Activated CD4-positive, alpha-beta T cell treated with anti-CD3 and anti-CD28 coated beads for 4 hours (primary cell): ENCODE measurements at regions not wholly inside any gene's neighbourhood (a gene's known extent, or its start where the extent isn't known, plus 50 kb on each side); places are given as distances from the start of the nearest gene placed in this dataset.
"Not testable (repeated sequence)": the region's sequence is repeated elsewhere in the genome, so short reads cannot be mapped to it uniquely, and the experiment has no call there.

ENCODE experiments used
- DNase-seq, 2 donors: peaks; one replicate each; pipeline ENCODE4 v3.0.0-alpha.2; 2020

DNA sequence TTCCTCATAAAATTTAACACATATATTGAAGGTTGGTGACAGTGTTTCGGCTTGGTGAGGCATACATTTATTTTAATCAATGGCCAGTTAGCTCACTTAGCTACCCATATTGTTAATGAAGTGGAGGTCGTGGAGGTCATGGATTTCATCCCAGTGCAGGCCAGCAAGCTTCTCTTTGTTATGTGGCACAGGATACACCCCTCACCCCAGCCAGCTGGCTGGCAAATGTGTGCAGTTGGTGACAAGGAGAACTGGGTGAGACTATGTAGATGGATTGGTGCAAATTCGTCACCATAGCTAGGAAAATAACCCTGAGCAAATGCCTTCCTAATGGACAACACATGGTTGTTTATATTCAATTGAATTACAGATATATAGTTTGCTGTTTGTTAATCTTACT, 50.5 kb upstream of the FOXP2 start:
- DNase-seq = no peak

DNA sequence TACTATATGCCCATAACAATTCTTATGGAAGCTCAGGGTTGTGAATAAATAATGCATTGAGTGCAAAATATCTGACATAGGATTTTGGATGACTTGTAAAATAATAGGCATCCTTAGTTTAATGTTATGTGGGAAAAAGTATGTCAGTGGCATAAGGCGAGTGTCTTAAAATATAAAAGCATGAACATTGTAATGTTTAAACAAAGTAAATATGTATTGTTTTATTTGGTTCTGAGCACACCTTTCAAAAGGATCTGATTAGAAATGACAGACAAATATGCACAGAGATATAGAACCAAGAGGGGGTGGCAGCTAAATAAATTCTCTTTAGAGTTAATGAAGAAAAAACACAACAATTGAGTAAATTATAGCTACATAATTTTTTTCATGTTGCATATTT, 51.3 kb upstream of the FOXP2 start:
- no peak for DNase-seq

DNA sequence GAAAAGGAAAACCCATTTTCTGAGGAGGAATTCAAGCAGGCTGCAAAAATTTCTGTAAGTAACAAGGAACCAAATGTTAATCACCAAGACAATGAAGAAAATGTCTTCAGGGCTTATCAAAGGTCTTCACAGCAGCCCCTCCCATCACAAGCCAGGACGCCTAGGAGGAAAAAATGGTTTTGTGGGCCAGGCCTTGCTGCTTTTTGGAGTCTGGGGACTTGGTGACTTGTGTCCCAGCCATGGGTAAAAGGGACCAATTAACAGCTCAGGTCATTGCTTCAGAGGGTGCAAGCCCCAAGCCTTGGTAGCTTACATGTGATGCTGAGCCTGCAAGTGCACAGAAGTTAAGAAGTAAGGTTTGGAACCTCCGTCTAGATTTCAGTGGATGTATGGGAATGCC, 55.7 kb upstream of the FOXP2 start:
- no peak for DNase-seq

DNA sequence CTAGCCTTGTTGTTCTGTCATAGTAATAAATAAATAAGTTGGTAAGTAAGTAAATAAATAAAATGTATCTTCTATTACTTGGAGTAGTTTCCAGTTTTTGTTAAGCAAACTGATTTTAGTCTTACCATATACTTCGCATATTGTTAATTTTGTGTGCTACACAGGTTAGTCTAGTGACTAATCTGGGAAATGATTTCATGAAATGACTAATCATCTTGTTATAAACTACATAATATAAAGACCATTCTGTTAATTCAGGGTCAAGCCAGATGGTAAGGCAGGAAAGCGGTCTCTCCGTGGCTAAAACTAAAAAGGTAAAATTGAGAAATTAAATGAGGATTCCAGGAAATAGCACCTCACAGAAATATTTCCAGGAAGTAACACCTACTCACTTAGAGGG, 58.5 kb upstream of the FOXP2 start:
- no peak for DNase-seq

DNA sequence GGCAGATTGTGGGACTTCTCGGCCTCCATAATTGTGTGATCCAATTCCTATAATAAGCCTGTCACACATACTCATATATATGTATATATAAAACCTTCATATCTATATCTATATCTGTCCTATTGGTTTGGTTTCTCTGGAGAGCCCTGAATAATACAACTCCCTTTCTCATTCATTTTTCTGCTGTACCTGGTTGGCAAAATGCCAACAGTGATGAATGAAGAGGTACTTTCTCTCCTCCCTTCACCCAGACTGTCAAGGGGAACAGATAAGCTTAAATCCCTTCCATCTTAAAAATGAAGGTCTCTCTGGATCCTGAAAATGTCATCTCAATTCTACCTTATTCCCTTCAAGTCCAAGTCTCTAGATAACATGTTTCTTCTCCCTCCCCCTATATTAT, 60.3 kb upstream of the FOXP2 start:
- no peak for DNase-seq

DNA sequence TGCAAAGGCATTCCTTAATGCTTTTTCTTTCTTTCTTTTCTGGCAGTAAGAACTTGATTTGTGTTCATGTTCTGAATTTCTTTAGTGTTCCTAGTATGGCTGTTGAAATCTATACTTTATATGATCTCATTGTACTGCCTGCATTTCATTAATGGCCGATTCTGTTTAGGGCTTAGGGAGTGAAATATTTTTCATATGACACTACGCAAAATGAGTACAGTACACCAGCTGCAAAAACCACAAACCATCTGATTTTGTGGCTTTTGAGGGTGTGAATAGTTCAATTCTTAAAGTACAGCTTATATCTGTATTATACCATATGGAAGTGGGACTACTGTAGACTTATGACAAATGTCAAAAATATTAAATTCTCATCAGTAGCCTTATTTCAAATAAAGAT, 69.1 kb upstream of the FOXP2 start:
- no peak for DNase-seq

DNA sequence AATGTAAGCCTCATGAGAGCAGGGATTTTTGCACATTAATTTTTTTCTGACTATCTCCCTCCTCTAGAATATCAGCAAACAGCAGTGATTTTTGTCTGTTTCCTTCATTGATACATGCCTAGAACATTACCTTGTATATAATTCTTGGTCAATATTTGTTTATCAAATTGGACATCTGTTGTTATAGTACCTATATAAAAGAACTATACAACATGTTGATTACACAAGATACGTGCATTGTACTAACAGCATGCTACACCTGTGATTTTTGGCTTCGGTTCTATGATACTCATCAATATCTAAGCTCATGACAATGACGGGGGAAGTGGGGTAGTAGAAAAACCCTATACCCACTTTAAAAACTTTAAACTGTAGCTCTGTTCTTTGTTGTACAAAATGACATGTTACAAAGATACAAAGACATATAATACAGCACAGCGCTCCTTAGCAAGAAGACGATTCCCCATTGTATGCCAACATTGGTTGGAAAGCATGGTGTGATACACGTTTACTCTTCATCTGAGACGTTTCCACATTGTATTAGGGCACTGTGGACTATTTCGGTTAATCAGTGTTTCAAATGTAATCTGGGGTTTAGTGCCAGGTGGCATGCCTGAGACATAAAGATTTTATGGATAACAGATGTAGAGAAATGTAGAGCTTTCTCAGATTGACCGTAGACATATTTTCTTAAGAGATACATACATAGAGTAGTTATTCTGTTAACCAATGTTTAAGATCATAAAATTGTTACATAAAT, 70.5 kb upstream of the FOXP2 start:
- no peak for DNase-seq

DNA sequence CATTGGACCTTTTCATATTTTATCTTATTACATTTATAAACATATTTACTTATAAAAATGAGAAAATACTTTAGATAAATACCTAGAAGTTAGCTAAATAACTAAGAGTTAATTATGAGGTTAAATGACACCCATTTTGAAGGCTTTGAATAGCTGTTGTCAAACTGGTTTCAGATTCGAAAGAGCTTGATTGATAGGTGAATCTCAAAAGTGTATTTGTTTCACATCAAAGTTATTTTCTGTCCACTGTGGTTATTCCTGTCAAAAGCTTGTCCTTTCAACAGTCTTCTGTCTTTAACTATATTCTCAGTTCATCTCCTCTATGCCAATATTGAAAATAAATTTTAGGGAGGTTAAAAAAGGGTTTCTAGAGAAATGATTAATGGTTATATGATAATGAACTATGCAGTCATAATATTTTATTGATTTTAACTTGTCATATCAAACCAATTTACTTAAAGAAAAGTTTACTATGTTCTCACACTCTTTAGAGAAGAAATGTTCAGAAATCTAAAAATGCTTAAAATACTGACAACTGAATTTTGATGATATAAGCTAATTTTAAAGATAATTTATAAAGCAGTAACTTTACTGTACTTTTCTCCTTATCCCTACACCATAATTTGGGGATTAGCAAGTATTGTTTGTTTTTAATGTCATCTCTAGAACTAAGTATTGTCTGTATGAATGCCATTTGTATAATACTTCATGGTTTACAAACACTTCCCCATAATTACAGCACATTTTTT, 72.0 kb upstream of the FOXP2 start:
- DNase-seq = no peak

DNA sequence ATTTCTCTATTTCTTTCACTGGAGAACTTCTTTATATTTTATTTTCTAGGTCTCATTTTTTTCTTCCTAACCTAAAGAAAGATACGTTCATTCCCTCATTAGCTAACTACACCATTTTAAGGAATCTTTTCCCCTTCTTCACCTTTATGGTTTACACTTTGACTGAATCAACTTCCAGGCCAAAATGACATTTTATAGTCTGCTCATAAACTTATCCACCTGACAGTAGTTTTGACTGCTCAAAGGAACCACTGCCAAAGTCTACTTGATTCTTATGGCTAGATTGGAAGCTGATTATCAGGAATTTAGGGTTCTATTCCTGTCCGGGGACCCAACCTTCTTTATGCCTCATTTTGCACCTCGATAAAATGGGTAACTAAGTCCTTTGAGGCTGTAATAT, 73.0 kb upstream of the FOXP2 start:
- no peak for DNase-seq

DNA sequence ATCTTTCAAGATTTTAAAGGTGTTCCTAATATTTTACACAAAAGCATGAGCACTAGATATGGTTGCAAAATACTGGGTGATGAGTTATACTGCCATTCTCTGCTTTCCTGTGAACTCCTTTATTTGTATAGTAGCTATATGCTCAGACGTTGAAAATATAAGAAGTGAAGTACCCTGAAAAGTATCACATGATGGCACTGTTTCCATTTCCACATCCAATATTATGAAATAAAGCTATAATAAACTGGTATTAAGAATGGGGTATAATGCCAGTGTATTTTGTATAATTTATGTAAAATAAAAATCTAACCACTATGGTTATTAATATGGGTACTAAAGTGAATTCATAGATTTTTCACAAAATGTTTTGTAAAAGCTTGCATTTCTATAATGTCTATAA, 79.6 kb upstream of the FOXP2 start:
- DNase-seq = no peak

DNA sequence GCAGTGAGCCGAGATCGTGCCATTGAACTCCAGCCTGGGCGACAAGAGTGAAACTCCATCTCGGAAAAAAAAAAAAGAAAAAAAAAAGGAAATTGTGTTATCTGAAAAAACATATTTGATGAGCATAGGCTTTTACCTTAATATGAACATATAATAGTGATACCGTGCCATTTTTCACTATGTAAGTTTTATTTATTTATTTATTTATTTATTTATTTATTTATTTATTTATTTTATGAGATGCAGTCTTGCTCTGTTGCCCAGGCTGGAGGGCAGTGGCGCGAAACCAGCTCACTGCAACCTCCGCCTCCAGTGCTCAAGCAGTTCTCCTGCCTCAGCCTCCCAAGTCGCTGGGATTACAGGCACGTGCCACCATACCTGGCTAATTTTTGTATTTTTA, 85.2 kb upstream of the FOXP2 start:
- DNase-seq = not testable (repeated sequence)

DNA sequence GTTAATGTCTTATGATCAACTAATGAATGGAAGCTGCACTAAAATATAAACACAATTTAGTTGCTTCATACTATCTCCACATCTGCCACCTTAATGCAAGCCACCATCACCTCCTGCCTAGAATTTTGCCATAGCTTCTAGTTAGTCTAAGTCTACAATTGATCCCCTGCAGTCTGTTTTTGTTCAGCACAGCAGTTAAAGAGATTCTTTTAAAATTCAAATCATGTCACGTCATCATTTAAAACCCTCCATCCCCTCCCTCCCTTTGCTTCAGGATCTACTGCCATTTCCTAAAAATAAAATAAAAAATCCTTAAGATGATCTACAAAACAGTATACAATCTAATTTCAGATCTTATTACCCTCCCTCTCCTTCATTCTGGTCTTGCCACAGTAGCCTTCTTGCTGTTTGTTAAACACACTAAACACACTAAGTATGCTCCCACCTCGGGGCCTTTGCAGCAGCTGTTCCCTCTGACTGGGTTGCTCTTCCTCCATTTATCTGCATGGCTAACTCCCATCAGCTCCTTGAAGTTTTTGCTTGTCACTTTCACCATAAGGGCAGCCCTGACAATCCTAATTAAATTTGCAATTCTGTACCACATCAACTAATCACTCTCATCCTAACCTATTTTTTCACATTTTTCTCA, 97.0 kb upstream of the FOXP2 start:
- no peak for DNase-seq

DNA sequence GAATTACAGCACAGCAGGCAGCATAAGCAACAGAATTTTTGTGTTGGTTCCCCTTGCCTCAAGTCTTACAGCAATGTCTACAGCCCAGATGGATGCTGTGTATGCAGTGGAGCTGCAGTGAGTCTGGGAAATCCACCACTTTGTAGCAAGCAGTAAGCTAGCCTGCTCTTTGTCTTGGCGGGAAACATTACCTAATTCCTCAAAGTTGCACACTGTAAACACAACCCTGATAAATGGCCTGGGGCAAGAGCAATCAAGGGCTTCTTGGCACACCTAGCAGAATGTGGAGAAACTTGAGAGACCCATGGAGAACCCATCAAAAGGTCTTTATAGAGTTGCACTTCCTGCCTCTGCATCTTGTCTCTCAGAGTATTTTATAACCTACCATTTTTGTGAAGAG, 102.0 kb upstream of the FOXP2 start:
- no peak for DNase-seq

DNA sequence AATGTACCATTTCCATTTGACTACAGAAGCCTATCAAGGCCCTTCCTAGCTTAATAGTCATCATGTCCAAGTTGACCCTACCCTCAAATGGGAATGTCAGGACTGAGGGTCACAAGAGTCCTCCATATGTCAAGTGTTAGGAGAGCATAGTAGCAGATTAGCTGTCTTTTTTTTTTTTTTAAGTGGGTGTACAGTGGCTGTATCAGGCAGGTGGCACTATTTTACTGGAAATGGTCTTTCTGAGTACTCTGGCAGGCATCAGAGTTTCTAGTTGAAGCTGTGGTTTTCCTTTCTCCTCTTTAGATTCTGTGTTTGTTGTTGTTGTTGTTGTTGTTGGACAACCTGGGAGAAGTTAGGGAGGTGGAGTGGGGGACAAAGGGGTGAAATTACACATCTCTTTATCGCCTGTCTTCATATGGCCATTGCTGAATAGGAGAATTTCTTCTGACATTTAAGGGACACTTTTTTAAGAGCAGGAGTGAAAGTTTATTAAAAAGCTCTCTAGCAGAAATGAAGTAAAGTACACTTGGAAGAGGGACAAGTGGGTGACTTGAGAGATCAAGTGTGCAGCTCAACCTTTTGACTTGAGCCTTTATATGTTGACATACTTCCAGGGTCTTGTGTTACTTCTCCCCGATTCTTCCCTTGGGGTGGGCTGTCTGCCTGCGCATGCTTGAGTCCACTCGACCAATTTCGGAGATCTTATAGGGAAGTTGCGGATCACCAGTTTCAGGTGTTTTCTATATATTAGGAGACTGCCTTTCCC, 104.1 kb upstream of the FOXP2 start:
- DNase-seq = no peak

DNA sequence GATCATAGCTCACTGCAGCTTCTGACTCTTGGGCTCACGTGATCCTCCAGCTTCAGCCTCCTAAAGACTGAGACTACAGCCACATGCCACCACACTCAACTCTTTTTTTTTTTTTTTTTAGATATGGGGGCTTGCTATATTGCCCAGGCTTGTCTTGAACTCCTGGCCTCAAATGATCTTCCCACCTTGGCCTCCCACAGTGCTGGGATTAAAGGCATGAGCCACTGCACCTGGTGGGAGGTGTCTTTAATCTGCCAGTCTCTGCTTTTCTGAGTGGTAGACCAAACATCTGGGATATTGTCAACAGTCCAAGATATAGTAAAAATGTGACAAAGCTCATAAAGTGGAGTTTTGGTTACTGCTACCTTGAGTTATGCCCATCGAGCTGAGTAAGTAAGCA, 104.9 kb upstream of the FOXP2 start:
- DNase-seq = no peak

DNA sequence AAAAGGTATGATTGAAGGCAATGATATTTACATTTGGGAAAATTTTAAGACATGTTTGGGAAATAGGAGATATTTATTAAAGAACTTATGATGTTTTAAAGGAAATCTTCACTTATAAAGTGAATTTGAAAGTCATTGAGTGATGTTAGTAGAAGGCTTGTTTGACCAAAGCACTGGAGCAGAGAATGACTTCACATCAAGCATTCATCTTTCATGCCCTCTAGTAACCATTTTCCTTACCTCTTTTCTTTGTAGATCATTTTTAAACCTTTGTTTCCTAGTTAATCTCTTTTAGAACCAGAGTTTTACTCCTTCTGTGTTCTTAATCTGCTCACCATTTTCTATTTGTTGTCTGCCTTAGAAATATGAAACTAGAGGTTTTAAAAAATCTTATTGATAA, 111.3 kb upstream of the FOXP2 start:
- no peak for DNase-seq

DNA sequence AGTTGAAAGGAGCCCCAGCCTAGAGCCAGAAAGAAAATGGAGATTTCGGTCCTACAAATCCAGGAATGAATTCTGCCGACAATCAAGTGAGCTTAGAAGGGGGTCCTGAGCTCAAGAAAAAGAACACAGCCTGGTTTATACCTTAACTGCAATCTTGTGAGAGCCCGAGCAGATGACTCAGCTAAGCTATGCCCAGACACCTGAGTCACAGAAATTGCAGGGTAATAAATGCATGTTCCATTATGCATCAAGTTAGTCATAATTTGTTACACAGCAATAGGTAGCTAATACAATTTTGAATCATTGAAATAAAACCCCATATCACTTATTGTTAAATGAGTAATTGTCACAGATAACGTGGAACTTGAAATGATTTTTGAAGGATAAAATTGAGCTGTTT, 111.8 kb upstream of the FOXP2 start:
- no peak for DNase-seq

DNA sequence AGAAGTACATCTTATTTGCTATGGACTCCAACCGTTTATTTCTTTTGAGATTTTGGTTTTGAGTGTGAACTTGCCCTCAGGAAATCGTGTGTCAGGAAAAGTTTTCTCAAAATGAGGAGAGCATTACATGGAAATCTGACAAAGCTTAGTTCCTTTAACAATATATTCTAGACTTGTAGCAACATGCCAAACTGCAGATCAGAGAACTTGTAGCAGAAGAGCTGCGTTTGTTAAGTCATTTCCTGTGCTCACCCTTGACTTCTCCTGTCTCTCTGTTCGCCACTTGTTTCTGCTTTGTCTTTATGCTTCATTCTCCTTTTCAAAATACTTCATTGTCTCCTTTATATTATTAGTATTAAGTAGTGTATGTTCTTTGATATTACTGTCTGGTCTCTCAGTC, 116.6 kb upstream of the FOXP2 start:
- no peak for DNase-seq

DNA sequence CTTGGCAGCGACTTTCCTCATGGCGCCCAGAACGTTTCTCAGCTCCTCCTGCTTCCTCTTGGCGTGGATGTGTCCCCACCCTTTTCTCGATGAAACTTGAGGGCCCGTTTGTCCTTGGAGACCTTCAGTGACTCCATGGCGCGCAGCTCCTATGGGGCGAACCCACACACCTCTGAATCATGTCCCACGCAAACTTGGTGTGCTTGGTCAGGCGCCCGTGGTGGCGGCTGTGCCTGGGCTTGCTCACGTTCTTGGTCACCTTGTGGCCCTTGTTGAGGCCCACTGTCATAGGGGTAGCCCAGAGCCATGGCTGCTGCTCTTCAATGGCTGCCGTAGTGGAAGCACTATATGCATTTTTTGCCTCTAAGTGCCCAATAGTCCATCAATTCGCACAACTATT, 117.5 kb upstream of the FOXP2 start:
- no peak for DNase-seq

DNA sequence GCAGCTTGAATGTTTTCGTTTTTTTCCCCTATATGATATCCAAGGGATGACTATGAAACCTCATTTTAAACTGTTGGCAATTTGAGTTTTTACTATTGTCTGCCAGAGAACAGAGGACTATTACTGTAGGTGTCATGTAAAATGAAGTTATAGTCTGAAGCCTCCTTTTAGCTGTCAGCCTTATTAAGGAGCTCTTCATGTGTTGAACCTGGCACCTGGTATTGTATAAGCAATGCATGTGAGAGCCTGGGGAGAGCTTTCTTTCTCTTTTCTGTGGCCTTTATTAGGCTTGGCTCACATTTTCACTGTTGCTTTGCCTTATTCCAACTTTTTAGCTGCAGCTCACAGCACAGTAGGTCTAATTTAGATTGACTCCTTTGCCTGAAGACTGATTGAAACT, 119.1 kb upstream of the FOXP2 start:
- no peak for DNase-seq

DNA sequence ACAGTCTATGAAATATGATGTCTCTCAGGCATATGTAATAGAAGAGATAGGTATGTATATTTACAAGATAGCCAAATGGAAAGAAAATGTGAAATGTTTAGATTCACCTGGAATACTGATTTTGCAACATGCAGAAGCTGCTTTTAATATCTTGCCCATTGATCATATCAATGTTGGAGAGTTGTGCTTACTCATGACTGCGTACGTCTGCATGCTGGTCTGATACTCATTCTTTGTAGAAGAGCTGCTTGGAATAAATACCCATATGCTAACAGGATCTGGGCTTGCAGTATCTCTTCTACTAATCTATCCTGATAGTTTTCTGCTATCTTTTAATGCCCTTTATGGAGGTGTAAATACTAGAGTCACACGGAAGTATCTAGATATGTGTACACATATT, 120.6 kb upstream of the FOXP2 start:
- DNase-seq = no peak

DNA sequence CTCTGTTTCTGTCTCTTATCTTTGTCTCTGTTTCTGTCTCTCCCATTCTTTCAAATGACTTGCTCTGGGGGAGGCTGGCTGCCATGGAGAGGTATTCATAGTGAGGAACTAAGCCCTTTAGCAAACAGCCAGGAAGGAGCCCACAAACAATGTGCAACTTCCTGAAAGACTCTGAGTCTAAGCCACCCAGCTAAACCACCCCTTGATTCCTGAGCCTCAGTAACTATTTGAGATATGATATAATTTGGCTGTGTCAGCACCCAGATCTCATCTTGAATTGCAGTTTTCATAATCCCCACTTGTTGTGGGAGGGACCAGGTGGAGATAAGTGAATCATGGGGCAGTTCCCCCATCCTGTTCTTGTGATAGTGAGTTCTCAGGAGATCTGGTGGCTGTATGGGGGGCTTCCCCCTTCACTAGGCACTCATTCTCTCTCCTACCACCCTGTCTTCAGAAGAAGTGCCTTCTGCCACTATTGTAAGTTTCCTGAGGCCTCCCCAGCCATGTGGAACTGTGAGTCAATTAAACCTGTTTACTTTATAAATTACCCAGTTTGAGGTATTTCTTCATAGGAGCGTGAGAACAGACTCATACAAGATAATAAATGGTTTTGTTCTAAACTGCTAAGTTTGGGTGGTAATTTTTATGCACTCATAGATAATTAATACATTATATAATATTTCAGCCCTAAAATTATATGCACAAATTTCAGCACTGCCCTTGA, 121.2 kb upstream of the FOXP2 start:
- DNase-seq = no peak

DNA sequence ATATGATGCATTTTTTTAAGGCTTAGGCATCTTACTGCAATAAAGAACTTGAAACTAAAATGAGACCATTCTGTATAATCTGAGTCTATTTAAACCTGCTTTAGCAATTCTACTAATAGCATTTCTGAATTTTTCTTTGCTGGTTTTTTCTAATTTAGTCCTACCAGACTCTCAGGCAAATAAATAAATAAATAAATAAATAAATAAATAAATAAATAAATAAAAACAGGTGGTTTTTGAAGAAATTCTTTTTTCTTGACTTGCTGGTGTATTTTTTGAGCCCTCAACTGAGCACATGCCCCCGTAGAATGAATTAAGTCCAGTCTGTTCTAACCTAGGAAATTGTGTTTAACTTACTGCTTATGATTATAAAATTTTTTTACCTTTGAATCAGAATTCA, 134.7 kb upstream of the FOXP2 start:
- DNase-seq = no peak
